ENCODE measurements at regions not wholly inside any gene's neighbourhood (a gene's known extent, or its start where the extent isn't known, plus 50 kb on each side); places are given as distances from the start of the nearest gene placed in this dataset.

GRCh38 chr5:89275066-89275855 is 392.3 kb upstream of the MEF2C start:
- Histone ChIP-seq H3K4me1 (ENCODE audit: control insufficient read depth, insufficient read depth, low read length, unreplicated experiment) (peaks cover 30% of the 10 kb centered on the region), H3K4me3 (ENCODE audit: low read depth, low read length) (no peak overlapping the region), H3K27me3 (ENCODE audit: insufficient read depth, low read length) (no peaks in the 10 kb centered on the region), H3K36me3 (ENCODE audit: insufficient read depth, low read length) (no peaks in the 10 kb centered on the region), H2AFZ (ENCODE audit: low read length, unreplicated experiment) (no peak overlapping the region), H3K27ac (ENCODE audit: low read depth, low read length) (no peak overlapping the region), H3K79me2 (ENCODE audit: control insufficient read depth, insufficient read depth, low read length, unreplicated experiment) (no peaks in the 10 kb centered on the region)

DNA sequence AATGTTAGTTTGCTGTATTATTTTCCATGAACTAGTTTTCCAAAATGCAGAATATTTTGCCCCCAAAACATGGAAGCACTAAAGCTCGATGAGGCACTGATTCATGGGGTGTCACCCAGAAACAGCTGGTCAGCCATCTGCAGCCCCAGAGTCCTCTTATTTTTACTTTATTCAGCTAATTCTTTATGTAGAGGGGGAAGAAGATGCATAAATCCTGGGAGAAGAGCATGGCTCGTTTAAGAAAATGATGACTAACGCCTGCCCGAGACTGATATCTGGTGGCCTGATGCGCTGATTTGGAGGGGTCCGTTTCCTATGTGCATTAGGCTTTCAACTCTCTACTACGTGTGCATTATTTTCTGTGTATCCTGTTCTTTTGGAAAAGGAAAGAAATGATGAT is 390.3 kb upstream of the MEF2C start:
- H3K27me3 ChIP-seq (ENCODE audit: insufficient read depth, low read length): no peaks in the 10 kb centered on the region
- H3K4me3 ChIP-seq (ENCODE audit: low read depth, low read length): no peak overlapping the region
- H3K79me2 ChIP-seq (ENCODE audit: control insufficient read depth, insufficient read depth, low read length, unreplicated experiment): no peaks in the 10 kb centered on the region
- H3K36me3 ChIP-seq (ENCODE audit: insufficient read depth, low read length): no peaks in the 10 kb centered on the region
- no peak overlapping the region for H3K27ac ChIP-seq (ENCODE audit: low read depth, low read length)
- peaks cover 25% of the 10 kb centered on the region for H3K4me1 ChIP-seq (ENCODE audit: control insufficient read depth, insufficient read depth, low read length, unreplicated experiment)
- H2AFZ ChIP-seq (ENCODE audit: low read length, unreplicated experiment): no peak overlapping the region

DNA sequence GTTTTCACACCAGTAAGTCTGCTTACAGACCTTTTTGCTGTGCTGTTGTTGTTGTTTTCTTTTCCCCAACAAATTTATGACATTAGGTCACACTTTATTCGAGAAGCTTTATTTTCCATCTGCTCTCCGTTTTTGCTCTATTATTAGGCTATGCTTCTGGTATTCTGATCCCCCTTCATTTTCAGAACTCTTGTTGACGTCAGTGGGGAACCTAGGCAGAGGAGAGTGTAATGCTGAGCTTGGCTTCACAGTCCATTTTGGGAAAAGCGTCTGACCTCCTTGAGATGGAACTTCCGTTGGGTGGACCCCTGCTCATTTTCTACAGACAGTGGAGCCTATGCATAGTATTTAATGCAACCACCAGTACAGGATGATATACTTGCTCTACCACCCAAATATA is 387.9 kb upstream of the MEF2C start:
- Histone ChIP-seq H3K36me3 (ENCODE audit: insufficient read depth, low read length) (no peaks in the 10 kb centered on the region), H3K27ac (ENCODE audit: low read depth, low read length) (no peak overlapping the region), H3K4me1 (ENCODE audit: control insufficient read depth, insufficient read depth, low read length, unreplicated experiment) (peaks cover 5% of the 10 kb centered on the region), H3K27me3 (ENCODE audit: insufficient read depth, low read length) (no peaks in the 10 kb centered on the region), H3K4me3 (ENCODE audit: low read depth, low read length) (no peak overlapping the region), H3K79me2 (ENCODE audit: control insufficient read depth, insufficient read depth, low read length, unreplicated experiment) (no peaks in the 10 kb centered on the region), H2AFZ (ENCODE audit: low read length, unreplicated experiment) (no peak overlapping the region)

DNA sequence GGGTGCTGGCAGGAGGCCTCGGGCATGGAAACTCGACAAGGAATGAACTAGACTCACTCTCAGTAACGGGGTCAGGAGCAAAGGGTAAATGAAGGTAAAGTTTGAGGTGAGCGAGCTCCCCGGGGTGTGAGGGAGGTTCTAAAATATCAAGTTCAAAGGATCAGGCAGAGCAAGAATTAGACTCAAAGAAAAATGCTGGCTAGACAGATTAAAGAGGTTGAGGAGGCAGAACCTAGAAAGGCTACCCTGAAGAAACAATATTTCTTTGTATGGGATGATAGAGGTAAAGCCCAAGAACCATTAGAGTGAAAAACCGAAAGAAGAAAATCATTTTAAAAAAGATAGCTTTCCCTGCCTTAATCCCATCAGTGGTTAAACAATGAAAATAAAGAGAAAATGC is 386.7 kb upstream of the MEF2C start:
- H3K36me3 ChIP-seq (ENCODE audit: insufficient read depth, low read length): no peaks in the 10 kb centered on the region
- no peak overlapping the region for H3K27ac ChIP-seq (ENCODE audit: low read depth, low read length)
- H3K79me2 ChIP-seq (ENCODE audit: control insufficient read depth, insufficient read depth, low read length, unreplicated experiment): no peaks in the 10 kb centered on the region
- no peaks in the 10 kb centered on the region for H3K27me3 ChIP-seq (ENCODE audit: insufficient read depth, low read length)
- H3K4me1 ChIP-seq (ENCODE audit: control insufficient read depth, insufficient read depth, low read length, unreplicated experiment): peaks cover 14% of the 10 kb centered on the region
- H2AFZ ChIP-seq (ENCODE audit: low read length, unreplicated experiment): no peak overlapping the region
- H3K4me3 ChIP-seq (ENCODE audit: low read depth, low read length): no peak overlapping the region

DNA sequence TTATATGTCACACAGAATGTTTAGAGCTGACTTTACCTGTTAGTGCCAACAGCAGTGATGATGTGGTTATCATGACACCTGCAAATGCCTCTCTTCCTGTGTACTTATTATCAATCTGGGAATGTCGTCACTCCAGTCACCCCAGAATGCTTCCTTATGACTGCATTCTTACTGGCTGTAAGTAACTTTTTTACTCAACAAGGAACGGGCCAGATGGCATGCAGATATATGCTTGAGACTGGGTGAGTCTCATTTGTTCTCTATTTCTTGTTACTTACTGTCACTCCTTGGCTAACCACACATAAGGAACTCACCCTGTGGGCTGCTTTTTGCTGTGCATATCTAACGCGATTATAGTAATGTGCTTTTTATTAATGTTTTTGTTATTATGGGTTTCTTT is 385.5 kb upstream of the MEF2C start:
- Histone ChIP-seq H3K4me3 (ENCODE audit: low read depth, low read length) (no peak overlapping the region), H3K36me3 (ENCODE audit: insufficient read depth, low read length) (no peaks in the 10 kb centered on the region), H3K4me1 (ENCODE audit: control insufficient read depth, insufficient read depth, low read length, unreplicated experiment) (peaks cover 14% of the 10 kb centered on the region), H3K27me3 (ENCODE audit: insufficient read depth, low read length) (no peaks in the 10 kb centered on the region), H3K27ac (ENCODE audit: low read depth, low read length) (no peak overlapping the region), H2AFZ (ENCODE audit: low read length, unreplicated experiment) (no peak overlapping the region), H3K79me2 (ENCODE audit: control insufficient read depth, insufficient read depth, low read length, unreplicated experiment) (no peaks in the 10 kb centered on the region)

- Histone ChIP-seq H2AFZ (ENCODE audit: low read length, unreplicated experiment) (no peak overlapping the region), H3K4me1 (ENCODE audit: control insufficient read depth, insufficient read depth, low read length, unreplicated experiment) (peaks cover 14% of the 10 kb centered on the region), H3K36me3 (ENCODE audit: insufficient read depth, low read length) (no peaks in the 10 kb centered on the region), H3K27ac (ENCODE audit: low read depth, low read length) (no peak overlapping the region), H3K27me3 (ENCODE audit: insufficient read depth, low read length) (no peaks in the 10 kb centered on the region), H3K4me3 (ENCODE audit: low read depth, low read length) (no peak overlapping the region), H3K79me2 (ENCODE audit: control insufficient read depth, insufficient read depth, low read length, unreplicated experiment) (no peaks in the 10 kb centered on the region)
Measured at GRCh38 chr5:89267788-89268187, 384.8 kb upstream of the MEF2C start.

- Histone ChIP-seq H3K36me3 (ENCODE audit: insufficient read depth, low read length) (no peaks in the 10 kb centered on the region), H3K27ac (ENCODE audit: low read depth, low read length) (peak overlapping the region; percentile 61)
Measured at GRCh38 chr5:89265511-89266179, 382.7 kb upstream of the MEF2C start.

GRCh38 chr5:89263846-89264245 is 380.9 kb upstream of the MEF2C start:
- no peak overlapping the region for H2AFZ ChIP-seq (ENCODE audit: low read length, unreplicated experiment)
- no peak overlapping the region for H3K27ac ChIP-seq (ENCODE audit: low read depth, low read length)
- H3K27me3 ChIP-seq (ENCODE audit: insufficient read depth, low read length): no peaks in the 10 kb centered on the region
- peaks cover 14% of the 10 kb centered on the region for H3K4me1 ChIP-seq (ENCODE audit: control insufficient read depth, insufficient read depth, low read length, unreplicated experiment)
- no peak overlapping the region for H3K4me3 ChIP-seq (ENCODE audit: low read depth, low read length)
- H3K36me3 ChIP-seq (ENCODE audit: insufficient read depth, low read length): no peaks in the 10 kb centered on the region
- H3K79me2 ChIP-seq (ENCODE audit: control insufficient read depth, insufficient read depth, low read length, unreplicated experiment): no peaks in the 10 kb centered on the region

More at GRCh38 chr5:89265511-89266179, 382.7 kb upstream of the MEF2C start:
- Histone ChIP-seq H3K4me3 (ENCODE audit: low read depth, low read length) (no peak overlapping the region), H3K27me3 (ENCODE audit: insufficient read depth, low read length) (no peaks in the 10 kb centered on the region), H3K79me2 (ENCODE audit: control insufficient read depth, insufficient read depth, low read length, unreplicated experiment) (no peaks in the 10 kb centered on the region), H3K4me1 (ENCODE audit: control insufficient read depth, insufficient read depth, low read length, unreplicated experiment) (peaks cover 14% of the 10 kb centered on the region), H2AFZ (ENCODE audit: low read length, unreplicated experiment) (peak overlapping the region; percentile 1)

GRCh38 chr5:89262030-89262429 is 379.0 kb upstream of the MEF2C start:
- no peak overlapping the region for H2AFZ ChIP-seq (ENCODE audit: low read length, unreplicated experiment)
- H3K4me3 ChIP-seq (ENCODE audit: low read depth, low read length): no peak overlapping the region
- no peaks in the 10 kb centered on the region for H3K27me3 ChIP-seq (ENCODE audit: insufficient read depth, low read length)
- peaks cover 14% of the 10 kb centered on the region for H3K4me1 ChIP-seq (ENCODE audit: control insufficient read depth, insufficient read depth, low read length, unreplicated experiment)
- no peak overlapping the region for H3K27ac ChIP-seq (ENCODE audit: low read depth, low read length)
- no peaks in the 10 kb centered on the region for H3K79me2 ChIP-seq (ENCODE audit: control insufficient read depth, insufficient read depth, low read length, unreplicated experiment)
- no peaks in the 10 kb centered on the region for H3K36me3 ChIP-seq (ENCODE audit: insufficient read depth, low read length)

GRCh38 chr5:89260254-89260653 is 377.3 kb upstream of the MEF2C start:
- Histone ChIP-seq H3K36me3 (ENCODE audit: insufficient read depth, low read length) (no peaks in the 10 kb centered on the region), H2AFZ (ENCODE audit: low read length, unreplicated experiment) (no peak overlapping the region), H3K27ac (ENCODE audit: low read depth, low read length) (no peak overlapping the region), H3K4me1 (ENCODE audit: control insufficient read depth, insufficient read depth, low read length, unreplicated experiment) (peaks cover 5% of the 10 kb centered on the region), H3K4me3 (ENCODE audit: low read depth, low read length) (no peak overlapping the region), H3K27me3 (ENCODE audit: insufficient read depth, low read length) (no peaks in the 10 kb centered on the region), H3K79me2 (ENCODE audit: control insufficient read depth, insufficient read depth, low read length, unreplicated experiment) (no peaks in the 10 kb centered on the region)
